OCI-LY3 (cell line): ENCODE measurements at regions not wholly inside any gene's neighbourhood (a gene's known extent, or its start where the extent isn't known, plus 50 kb on each side); places are given as distances from the start of the nearest gene placed in this dataset.

Experiments
- H2AFZ ChIP-seq: fragments of 200-600, 300-600 bp; shearing (Covaris generic); 2 replicates; pipeline ENCODE4 v1.6.0; 2014; ENCODE audit warnings: antibody characterized with exemption, low read depth, low read length
- H3K27ac ChIP-seq: fragments of 200-600, 300-600 bp; sonication (generic); 2 replicates; pipeline ENCODE4 v1.5.1; 2014; ENCODE audit warnings: mild to moderate bottlenecking, low read length, moderate library complexity, mixed read lengths
- H3K27me3 ChIP-seq: fragments of 200-600, 300-600 bp; sonication (generic); 2 replicates; pipeline ENCODE4 v1.6.1; 2014; ENCODE audit warnings: low read depth, low read length, mixed read lengths
- H3K36me3 ChIP-seq: fragments of 200-600, 300-600 bp; sonication (generic); replicated peaks from 2 replicates; pipeline ENCODE3; 2014; ENCODE audit warnings: low read depth, low read length, mixed read lengths
- H3K4me1 ChIP-seq: fragments of 300-600, 200-600 bp; sonication (generic); 2 replicates; pipeline ENCODE4 v1.6.1; 2014; ENCODE audit warnings: low read length, mixed read lengths
- H3K4me2 ChIP-seq: fragments of 200-600, 300-600 bp; sonication (generic); 2 replicates; pipeline ENCODE4 v1.6.1; 2014; ENCODE audit warnings: low read length, mixed read lengths
- H3K4me3 ChIP-seq: fragments of 300-600, 200-600 bp; sonication (generic); 2 replicates; pipeline ENCODE4 v1.5.1; 2014; ENCODE audit warnings: antibody characterized with exemption, mild to moderate bottlenecking, low read length, moderate library complexity
- H3K79me2 ChIP-seq: fragments of 300-600, 200-600 bp; shearing (Covaris generic); 2 replicates; pipeline ENCODE4 v1.6.1; 2014; ENCODE audit warnings: mild to moderate bottlenecking, low read length, mixed read lengths
- H3K9ac ChIP-seq: fragments of 300-600, 200-600 bp; shearing (Covaris generic); 2 replicates; pipeline ENCODE4 v1.6.0; 2014; ENCODE audit warnings: mild to moderate bottlenecking, low read length, moderate library complexity
- H3K9me3 ChIP-seq: fragments of 200-600, 300-600 bp; shearing (Covaris generic); 2 replicates; pipeline ENCODE4 v1.6.1; 2014; ENCODE audit warnings: low read length, mixed read lengths; ENCODE audit not compliant: insufficient read depth
- H4K20me1 ChIP-seq: fragments of 200-600, 300-600 bp; sonication (generic); 2 replicates; pipeline ENCODE4 v1.6.1; 2016; ENCODE audit warnings: low read length, mixed read lengths; ENCODE audit not compliant: insufficient read depth
- CTCF ChIP-seq: fragments of 200-600, 300-600 bp; sonication (generic); IDR thresholded peaks from 2 replicates; pipeline ENCODE4 v1.5.1; 2014; ENCODE audit warnings: antibody characterized with exemption, low read length, low read depth
- EZH2phosphoT487 ChIP-seq: fragments of 200-600 bp; shearing (Covaris generic); IDR thresholded peaks from 2 replicates; pipeline ENCODE4 v1.6.1; 2018; ENCODE audit warnings: antibody characterized with exemption, mixed run types, low read depth

GRCh38 chr2:16313235-16313975 lies 352.2 kb downstream of the CYRIA start:
- no peaks in the 10 kb centered on the region for H4K20me1 ChIP-seq
- H3K4me2 ChIP-seq = no peak overlapping the region

DNA sequence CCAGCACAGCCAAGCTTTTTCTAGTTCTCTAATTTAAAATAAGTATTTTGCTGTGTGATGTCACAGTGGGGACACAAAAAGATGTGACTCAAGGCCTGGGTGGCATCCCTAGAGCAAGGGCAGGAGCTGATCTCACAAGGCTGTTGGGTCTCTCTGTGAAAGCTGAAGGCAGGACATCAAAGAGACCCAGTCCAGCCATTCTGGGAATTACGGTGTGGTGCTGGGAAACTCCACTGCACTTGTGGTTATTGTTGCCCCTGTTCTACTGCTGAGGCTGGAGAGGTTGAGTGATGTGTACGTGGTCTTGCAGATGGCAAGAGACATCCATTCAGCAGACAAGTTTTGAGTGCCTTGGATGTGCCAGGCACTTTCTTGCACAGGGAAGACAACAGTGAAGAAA lies 352.9 kb downstream of the CYRIA start:
- H3K4me2 ChIP-seq = no peak overlapping the region
- no peak overlapping the region for H2AFZ ChIP-seq
- H3K4me3 ChIP-seq = no peak overlapping the region
- H3K9me3 ChIP-seq = no peaks in the 10 kb centered on the region
- TF ChIP-seq EZH2phosphoT487 (no peak), CTCF (no peak)
- no peaks in the 10 kb centered on the region for H3K36me3 ChIP-seq
- no peaks in the 10 kb centered on the region for H3K4me1 ChIP-seq
- H3K27me3 ChIP-seq = peaks cover 15% of the 10 kb centered on the region; the same call in 1 of the 2 replicates
- no peaks in the 10 kb centered on the region for H3K79me2 ChIP-seq
- no peak overlapping the region for H3K27ac ChIP-seq
- no peaks in the 10 kb centered on the region for H4K20me1 ChIP-seq
- H3K9ac ChIP-seq = no peak overlapping the region

More at GRCh38 chr2:16313235-16313975, 352.2 kb downstream of the CYRIA start:
- Histone ChIP-seq H3K27ac (no peak overlapping the region), H3K9me3 (no peaks in the 10 kb centered on the region), H3K36me3 (no peaks in the 10 kb centered on the region), H3K4me1 (peaks cover 2% of the 10 kb centered on the region; the same call in 1 of the 2 replicates), H3K79me2 (no peaks in the 10 kb centered on the region), H3K4me3 (no peak overlapping the region), H2AFZ (no peak overlapping the region), H3K27me3 (peaks cover 15% of the 10 kb centered on the region; the same call in 1 of the 2 replicates), H3K9ac (no peak overlapping the region)
- no peak for TF ChIP-seq CTCF
- no peak for TF ChIP-seq EZH2phosphoT487

GRCh38 chr2:16311521-16312440 lies 353.9 kb downstream of the CYRIA start:
- no peaks in the 10 kb centered on the region for H3K4me1 ChIP-seq
- no peaks in the 10 kb centered on the region for H3K79me2 ChIP-seq
- H3K4me3 ChIP-seq = no peak overlapping the region
- TF ChIP-seq EZH2phosphoT487 (no peak), CTCF (no peak)
- H2AFZ ChIP-seq = no peak overlapping the region
- H3K9me3 ChIP-seq = no peaks in the 10 kb centered on the region
- no peaks in the 10 kb centered on the region for H3K36me3 ChIP-seq
- H3K27ac ChIP-seq = no peak overlapping the region
- H3K27me3 ChIP-seq = peaks cover 15% of the 10 kb centered on the region; the same call in 1 of the 2 replicates
- H3K9ac ChIP-seq = no peak overlapping the region
- no peaks in the 10 kb centered on the region for H4K20me1 ChIP-seq
- no peak overlapping the region for H3K4me2 ChIP-seq

DNA sequence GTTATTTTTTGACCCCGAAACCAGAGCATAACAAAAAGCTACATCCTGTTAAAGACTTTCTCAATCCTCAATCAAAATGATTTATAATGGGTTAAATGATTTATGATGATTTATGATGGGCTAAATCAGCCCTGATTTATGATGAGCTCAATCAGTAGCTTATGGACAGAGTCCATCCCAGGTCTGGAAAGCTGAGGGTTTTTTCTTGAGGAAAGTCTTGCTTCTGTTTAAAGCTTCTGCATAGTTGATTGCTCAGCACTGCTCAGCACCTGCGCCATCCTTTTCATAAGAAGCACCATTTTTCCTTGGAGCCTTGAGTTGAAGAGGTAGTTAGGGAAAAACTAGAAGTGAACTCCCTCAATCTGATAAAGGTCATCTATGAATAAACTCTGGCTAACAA lies 356.8 kb downstream of the CYRIA start:
- TF ChIP-seq EZH2phosphoT487 (no peak), CTCF (no peak)
- no peaks in the 10 kb centered on the region for H3K79me2 ChIP-seq
- H3K4me2 ChIP-seq = no peak overlapping the region
- H3K4me3 ChIP-seq = no peak overlapping the region
- H4K20me1 ChIP-seq = no peaks in the 10 kb centered on the region
- no peaks in the 10 kb centered on the region for H3K4me1 ChIP-seq
- H3K36me3 ChIP-seq = no peaks in the 10 kb centered on the region
- H3K9ac ChIP-seq = no peak overlapping the region
- no peak overlapping the region for H3K27ac ChIP-seq
- no peaks in the 10 kb centered on the region for H3K9me3 ChIP-seq
- H3K27me3 ChIP-seq = peaks cover 12% of the 10 kb centered on the region; the same call in 1 of the 2 replicates
- no peak overlapping the region for H2AFZ ChIP-seq
